ENCODE measurements at regions not wholly inside any gene's neighbourhood (a gene's known extent, or its start where the extent isn't known, plus 50 kb on each side); places are given as distances from the start of the nearest gene placed in this dataset.

DNA sequence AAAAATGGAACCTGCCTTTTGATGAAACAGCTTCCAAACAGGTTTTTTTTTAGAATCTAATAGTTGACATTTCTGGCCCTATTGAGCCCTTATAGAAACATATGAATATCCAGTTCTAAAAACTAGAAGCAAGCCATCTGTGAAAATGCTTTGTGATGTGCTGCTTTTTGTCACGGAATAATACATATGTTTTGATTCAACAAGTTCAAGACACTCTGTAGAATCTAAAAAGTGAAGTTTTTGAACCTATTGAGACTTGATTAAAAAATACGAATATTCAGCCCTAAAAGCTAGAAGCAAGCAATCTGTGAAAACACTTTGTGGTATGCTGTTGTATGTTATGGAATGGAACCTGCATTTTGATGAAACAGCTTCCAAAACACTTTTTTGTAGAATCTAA is 106.7 kb upstream of the VPREB1 start:
- Histone ChIP-seq H3K27me3 (ENCODE audit: control insufficient read depth in 1 of 2, insufficient read depth in 2 of 2, low read length in 2 of 2) (peaks cover 5 to 17% of the 10 kb centered on the region in 2 donors), H3K4me3 (ENCODE audit: low read depth in 1 of 2, low read length in 2 of 2) (no peak overlapping the region), H3K9me3 (ENCODE audit: control insufficient read depth in 1 of 2, low read length in 2 of 2) (no peaks in the 10 kb centered on the region), H3K9ac (ENCODE audit: low read depth in 1 of 2, low read length in 2 of 2) (no peak overlapping the region), H3K36me3 (ENCODE audit: control insufficient read depth in 1 of 2, insufficient read depth in 2 of 2, low read length in 2 of 2) (no peaks in the 10 kb centered on the region), H3K27ac (ENCODE audit: low read depth, low read length) (no peak overlapping the region), H3K4me1 (ENCODE audit: control insufficient read depth in 1 of 2, insufficient read depth in 2 of 2, low read length in 2 of 2) (no peaks in the 10 kb centered on the region)

DNA sequence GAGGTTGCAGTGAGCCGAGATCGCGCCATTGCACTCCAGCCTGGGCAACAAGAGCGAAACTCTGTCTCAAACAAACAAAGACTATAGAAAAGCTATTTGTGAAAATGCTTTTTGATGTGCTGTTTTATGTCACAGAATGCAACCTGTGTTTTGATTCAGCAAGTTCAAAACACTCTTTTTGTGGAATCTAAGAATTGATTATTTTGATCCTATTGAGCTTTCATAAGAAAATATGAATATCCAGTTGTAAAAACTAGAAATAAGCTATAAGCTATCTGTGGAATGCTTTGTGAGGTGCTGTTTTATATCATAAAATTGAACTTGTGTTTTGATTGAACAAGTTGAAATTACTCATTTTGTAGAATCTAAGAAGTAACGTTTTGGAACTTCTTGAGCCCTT is 110.7 kb upstream of the VPREB1 start:
- peaks cover 0 to 3% of the 10 kb centered on the region in 2 donors for H3K27me3 ChIP-seq (ENCODE audit: control insufficient read depth in 1 of 2, insufficient read depth in 2 of 2, low read length in 2 of 2)
- H3K4me1 ChIP-seq (ENCODE audit: control insufficient read depth in 1 of 2, insufficient read depth in 2 of 2, low read length in 2 of 2): no peaks in the 10 kb centered on the region
- no peak overlapping the region for H3K27ac ChIP-seq (ENCODE audit: low read depth, low read length)
- no peak overlapping the region for H3K9ac ChIP-seq (ENCODE audit: low read depth in 1 of 2, low read length in 2 of 2)
- H3K36me3 ChIP-seq (ENCODE audit: control insufficient read depth in 1 of 2, insufficient read depth in 2 of 2, low read length in 2 of 2): no peaks in the 10 kb centered on the region
- no peaks in the 10 kb centered on the region for H3K9me3 ChIP-seq (ENCODE audit: control insufficient read depth in 1 of 2, low read length in 2 of 2)
- no peak overlapping the region for H3K4me3 ChIP-seq (ENCODE audit: low read depth in 1 of 2, low read length in 2 of 2)

DNA sequence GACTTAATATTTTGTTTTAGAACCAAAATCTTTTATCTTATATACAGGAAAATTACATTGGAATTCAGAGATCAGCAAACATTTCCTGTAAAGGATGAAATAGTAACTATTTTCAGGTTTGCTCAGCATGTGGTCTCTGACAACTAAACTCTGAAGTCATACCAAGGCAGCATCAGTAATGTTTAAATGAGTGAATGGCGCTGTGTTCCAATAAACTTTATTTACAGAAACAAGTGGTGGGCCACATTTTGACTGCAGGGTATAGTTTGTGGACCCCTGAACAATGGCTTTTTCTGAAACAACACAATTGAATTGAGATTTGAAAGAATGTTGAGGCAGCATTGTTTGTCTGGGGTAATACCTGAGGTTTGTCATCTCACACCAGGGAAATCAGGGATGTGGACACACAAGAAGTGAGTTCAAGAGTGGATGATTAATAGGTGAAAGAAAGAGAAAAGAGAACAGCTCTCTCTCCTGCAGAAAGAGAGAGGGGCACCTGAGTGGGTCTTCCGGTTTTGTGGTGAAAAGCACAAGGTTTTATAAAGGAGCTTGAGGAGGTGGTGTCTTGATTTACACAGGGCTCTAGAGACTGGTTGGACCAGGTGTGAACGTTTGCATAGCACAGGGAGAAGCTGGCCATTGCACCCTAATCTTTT is 113.5 kb upstream of the VPREB1 start:
- Histone ChIP-seq H3K27me3 (ENCODE audit: control insufficient read depth in 1 of 2, insufficient read depth in 2 of 2, low read length in 2 of 2) (peaks cover 0 to 3% of the 10 kb centered on the region in 2 donors), H3K9ac (ENCODE audit: low read depth in 1 of 2, low read length in 2 of 2) (no peak overlapping the region), H3K9me3 (ENCODE audit: control insufficient read depth in 1 of 2, low read length in 2 of 2) (no peaks in the 10 kb centered on the region), H3K27ac (ENCODE audit: low read depth, low read length) (no peak overlapping the region), H3K4me3 (ENCODE audit: low read depth in 1 of 2, low read length in 2 of 2) (no peak overlapping the region), H3K36me3 (ENCODE audit: control insufficient read depth in 1 of 2, insufficient read depth in 2 of 2, low read length in 2 of 2) (no peaks in the 10 kb centered on the region), H3K4me1 (ENCODE audit: control insufficient read depth in 1 of 2, insufficient read depth in 2 of 2, low read length in 2 of 2) (no peaks in the 10 kb centered on the region)

DNA sequence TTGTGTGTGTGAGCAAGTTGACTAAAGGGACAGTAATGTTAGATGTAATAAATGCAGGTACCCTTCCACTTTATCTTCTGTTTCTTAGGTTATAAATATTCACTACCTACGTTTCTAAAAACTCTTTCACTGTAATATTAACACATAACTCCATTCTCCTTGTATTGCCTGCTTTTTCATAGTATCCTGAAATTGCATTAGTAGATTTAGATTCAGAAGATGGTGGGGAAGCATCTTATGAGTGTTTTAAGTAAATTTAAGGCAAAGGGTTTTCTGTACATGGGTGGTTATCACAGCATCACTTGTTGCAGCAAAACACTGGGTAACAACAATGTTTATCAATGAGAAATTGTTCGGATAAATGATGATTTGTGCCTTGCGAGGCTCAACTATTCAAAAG is 115.2 kb upstream of the VPREB1 start:
- H3K36me3 ChIP-seq (ENCODE audit: control insufficient read depth in 1 of 2, insufficient read depth in 2 of 2, low read length in 2 of 2): no peaks in the 10 kb centered on the region
- H3K27ac ChIP-seq (ENCODE audit: low read depth, low read length): no peak overlapping the region
- H3K9me3 ChIP-seq (ENCODE audit: control insufficient read depth in 1 of 2, low read length in 2 of 2): no peaks in the 10 kb centered on the region
- H3K27me3 ChIP-seq (ENCODE audit: control insufficient read depth in 1 of 2, insufficient read depth in 2 of 2, low read length in 2 of 2): peaks cover 0 to 3% of the 10 kb centered on the region in 2 donors
- H3K4me1 ChIP-seq (ENCODE audit: control insufficient read depth in 1 of 2, insufficient read depth in 2 of 2, low read length in 2 of 2): no peaks in the 10 kb centered on the region
- H3K4me3 ChIP-seq (ENCODE audit: low read depth in 1 of 2, low read length in 2 of 2): no peak overlapping the region
- no peak overlapping the region for H3K9ac ChIP-seq (ENCODE audit: low read depth in 1 of 2, low read length in 2 of 2)

DNA sequence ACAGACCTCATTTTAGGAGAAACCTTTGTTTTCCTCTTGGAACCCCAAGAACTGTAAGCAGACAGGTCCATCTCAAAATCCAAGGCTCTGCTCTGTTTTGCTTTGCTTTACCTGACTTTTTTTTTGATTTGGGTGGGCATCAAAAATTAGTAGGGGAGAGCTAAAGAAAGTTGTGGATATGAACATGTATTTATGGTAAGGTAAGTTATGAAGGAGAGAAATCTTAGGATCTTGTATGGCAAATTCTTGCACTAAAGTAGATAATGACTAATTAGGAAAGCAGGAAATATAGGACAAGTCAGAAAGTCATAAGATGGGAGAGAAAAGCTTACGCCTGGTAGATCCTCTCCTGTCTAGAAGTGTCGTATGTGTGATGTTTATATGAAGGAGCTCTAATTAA is 116.1 kb upstream of the VPREB1 start:
- H3K4me3 ChIP-seq (ENCODE audit: low read depth in 1 of 2, low read length in 2 of 2): no peak overlapping the region
- no peaks in the 10 kb centered on the region for H3K4me1 ChIP-seq (ENCODE audit: control insufficient read depth in 1 of 2, insufficient read depth in 2 of 2, low read length in 2 of 2)
- no peaks in the 10 kb centered on the region for H3K36me3 ChIP-seq (ENCODE audit: control insufficient read depth in 1 of 2, insufficient read depth in 2 of 2, low read length in 2 of 2)
- peaks cover 0 to 3% of the 10 kb centered on the region in 2 donors for H3K27me3 ChIP-seq (ENCODE audit: control insufficient read depth in 1 of 2, insufficient read depth in 2 of 2, low read length in 2 of 2)
- no peaks in the 10 kb centered on the region for H3K9me3 ChIP-seq (ENCODE audit: control insufficient read depth in 1 of 2, low read length in 2 of 2)
- no peak overlapping the region for H3K9ac ChIP-seq (ENCODE audit: low read depth in 1 of 2, low read length in 2 of 2)
- no peak overlapping the region for H3K27ac ChIP-seq (ENCODE audit: low read depth, low read length)

DNA sequence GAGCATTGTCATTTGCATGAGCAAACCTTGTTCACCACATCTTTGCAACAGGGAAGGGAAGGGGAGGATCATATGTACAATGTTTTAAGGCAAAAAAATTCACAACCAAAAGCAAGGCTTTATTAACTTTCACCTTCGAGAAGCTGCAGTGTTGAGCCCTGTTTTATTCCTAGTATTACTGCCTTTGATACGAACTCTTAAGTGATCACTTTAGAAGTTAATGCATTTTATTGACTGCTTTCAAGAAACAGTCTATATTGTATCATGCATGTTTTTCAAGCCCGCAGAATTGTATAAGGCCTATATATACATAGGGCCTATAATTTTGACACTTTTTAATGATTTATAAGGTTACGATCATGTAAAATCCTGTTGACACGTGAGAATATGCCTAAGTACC is 117.5 kb upstream of the VPREB1 start:
- Histone ChIP-seq H3K27ac (ENCODE audit: low read depth, low read length) (no peak overlapping the region), H3K27me3 (ENCODE audit: control insufficient read depth in 1 of 2, insufficient read depth in 2 of 2, low read length in 2 of 2) (no peaks in the 10 kb centered on the region), H3K9ac (ENCODE audit: low read depth in 1 of 2, low read length in 2 of 2) (no peak overlapping the region), H3K4me3 (ENCODE audit: low read depth in 1 of 2, low read length in 2 of 2) (no peak overlapping the region), H3K9me3 (ENCODE audit: control insufficient read depth in 1 of 2, low read length in 2 of 2) (no peaks in the 10 kb centered on the region), H3K4me1 (ENCODE audit: control insufficient read depth in 1 of 2, insufficient read depth in 2 of 2, low read length in 2 of 2) (no peaks in the 10 kb centered on the region), H3K36me3 (ENCODE audit: control insufficient read depth in 1 of 2, insufficient read depth in 2 of 2, low read length in 2 of 2) (no peaks in the 10 kb centered on the region)

DNA sequence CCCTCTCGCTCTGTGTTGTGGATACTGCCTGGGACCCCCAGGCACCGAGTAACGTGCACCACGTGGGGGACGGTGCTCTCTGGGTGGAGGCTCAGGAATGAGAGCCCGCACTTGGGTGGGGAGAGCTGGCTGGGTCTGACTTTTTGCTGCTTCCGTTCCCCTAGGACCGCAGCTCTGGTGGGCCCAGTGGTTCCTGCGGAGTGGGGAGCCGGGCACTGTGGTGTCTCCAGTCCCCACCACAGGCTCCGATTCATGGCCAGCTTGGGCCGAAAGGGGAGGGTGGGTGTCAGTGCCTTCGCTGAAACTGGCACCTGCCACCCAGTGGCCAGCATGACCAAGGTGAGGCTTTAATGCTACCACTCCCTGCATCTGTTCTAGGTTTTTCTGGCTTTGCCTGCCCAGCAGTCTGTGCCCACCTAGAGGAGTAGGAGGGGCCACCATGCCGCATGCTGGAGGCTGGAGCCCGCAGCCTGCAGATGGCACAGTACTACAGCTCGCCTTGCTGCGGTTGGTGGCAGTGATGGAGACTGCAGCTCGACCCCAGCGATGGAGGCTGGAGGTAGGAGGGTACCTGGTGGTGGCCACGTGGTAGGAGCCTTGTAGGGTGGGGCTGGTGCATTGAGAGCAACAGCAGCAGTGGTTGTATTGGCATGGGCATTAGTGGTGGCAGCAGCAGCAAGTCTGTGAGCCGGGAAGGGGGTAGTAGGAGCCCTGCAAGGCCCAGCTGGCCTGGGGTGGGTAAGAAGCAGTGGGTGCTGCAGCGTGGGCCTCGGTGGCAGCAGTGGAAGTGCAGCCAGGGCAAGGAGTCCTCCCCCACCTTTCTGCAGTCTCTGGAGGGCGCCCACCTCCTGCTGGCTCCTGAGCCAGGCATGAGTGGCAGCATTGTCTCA is 118.8 kb upstream of the VPREB1 start:
- H3K9me3 ChIP-seq (ENCODE audit: control insufficient read depth in 1 of 2, low read length in 2 of 2): no peaks in the 10 kb centered on the region
- no peaks in the 10 kb centered on the region for H3K36me3 ChIP-seq (ENCODE audit: control insufficient read depth in 1 of 2, insufficient read depth in 2 of 2, low read length in 2 of 2)
- H3K4me3 ChIP-seq (ENCODE audit: low read depth in 1 of 2, low read length in 2 of 2): no peak overlapping the region
- H3K27me3 ChIP-seq (ENCODE audit: control insufficient read depth in 1 of 2, insufficient read depth in 2 of 2, low read length in 2 of 2): no peaks in the 10 kb centered on the region
- H3K27ac ChIP-seq (ENCODE audit: low read depth, low read length): no peak overlapping the region
- no peak overlapping the region for H3K9ac ChIP-seq (ENCODE audit: low read depth in 1 of 2, low read length in 2 of 2)
- H3K4me1 ChIP-seq (ENCODE audit: control insufficient read depth in 1 of 2, insufficient read depth in 2 of 2, low read length in 2 of 2): no peaks in the 10 kb centered on the region

DNA sequence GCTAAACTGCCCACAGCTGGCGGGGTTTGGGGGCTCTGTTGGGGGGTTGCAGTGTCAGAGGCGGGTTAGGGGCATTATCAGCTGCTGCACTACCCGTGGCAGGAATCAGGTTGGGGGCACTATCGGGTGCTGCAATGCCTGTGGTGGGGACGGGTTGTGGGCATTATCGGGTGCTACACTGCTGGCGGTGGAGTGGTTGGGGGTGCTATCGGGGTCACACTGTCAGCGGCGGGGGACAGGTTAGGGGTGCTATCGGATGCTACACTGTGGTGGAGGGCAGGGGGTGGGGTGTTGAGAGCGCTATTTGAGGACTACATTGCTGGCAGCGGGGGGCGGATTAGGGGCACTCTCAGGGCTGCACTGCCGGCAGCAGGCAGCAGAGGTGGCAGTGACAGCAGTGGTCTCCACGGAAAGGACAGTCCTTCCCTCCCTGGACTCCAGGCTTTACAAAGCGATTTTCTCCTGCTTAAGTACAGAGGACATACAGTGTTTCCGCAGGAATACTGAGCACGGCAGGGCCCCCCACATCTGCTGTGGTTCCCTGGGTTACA is 119.5 kb upstream of the VPREB1 start:
- H3K9me3 ChIP-seq (ENCODE audit: control insufficient read depth in 1 of 2, low read length in 2 of 2): no peaks in the 10 kb centered on the region
- no peaks in the 10 kb centered on the region for H3K27me3 ChIP-seq (ENCODE audit: control insufficient read depth in 1 of 2, insufficient read depth in 2 of 2, low read length in 2 of 2)
- H3K4me3 ChIP-seq (ENCODE audit: low read depth in 1 of 2, low read length in 2 of 2): no peak overlapping the region
- no peak overlapping the region for H3K9ac ChIP-seq (ENCODE audit: low read depth in 1 of 2, low read length in 2 of 2)
- H3K36me3 ChIP-seq (ENCODE audit: control insufficient read depth in 1 of 2, insufficient read depth in 2 of 2, low read length in 2 of 2): no peaks in the 10 kb centered on the region
- H3K27ac ChIP-seq (ENCODE audit: low read depth, low read length): no peak overlapping the region
- H3K4me1 ChIP-seq (ENCODE audit: control insufficient read depth in 1 of 2, insufficient read depth in 2 of 2, low read length in 2 of 2): no peaks in the 10 kb centered on the region

DNA sequence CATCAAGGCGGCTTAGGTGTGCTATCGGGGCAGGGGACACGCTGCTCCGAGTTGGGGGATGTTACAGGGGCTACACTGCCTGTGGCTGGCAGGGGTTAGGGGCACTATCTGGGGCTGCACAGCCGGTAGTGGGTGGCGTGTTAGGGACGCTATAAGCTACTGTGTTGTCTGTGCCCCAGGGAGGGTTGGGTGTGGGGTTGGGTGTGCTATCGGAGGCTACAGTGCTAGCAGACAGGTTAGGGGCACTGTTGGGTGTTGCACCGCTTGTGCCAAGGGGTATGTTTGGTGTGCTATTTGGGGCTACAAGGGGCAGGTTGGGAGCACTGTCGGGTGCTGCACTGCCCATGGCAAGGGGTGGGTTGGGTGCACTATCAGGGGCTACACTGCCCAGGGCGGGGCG is 120.2 kb upstream of the VPREB1 start:
- H3K9me3 ChIP-seq (ENCODE audit: control insufficient read depth in 1 of 2, low read length in 2 of 2): no peaks in the 10 kb centered on the region
- no peak overlapping the region for H3K27ac ChIP-seq (ENCODE audit: low read depth, low read length)
- H3K9ac ChIP-seq (ENCODE audit: low read depth in 1 of 2, low read length in 2 of 2): no peak overlapping the region
- H3K36me3 ChIP-seq (ENCODE audit: control insufficient read depth in 1 of 2, insufficient read depth in 2 of 2, low read length in 2 of 2): no peaks in the 10 kb centered on the region
- no peaks in the 10 kb centered on the region for H3K27me3 ChIP-seq (ENCODE audit: control insufficient read depth in 1 of 2, insufficient read depth in 2 of 2, low read length in 2 of 2)
- no peak overlapping the region for H3K4me3 ChIP-seq (ENCODE audit: low read depth in 1 of 2, low read length in 2 of 2)
- H3K4me1 ChIP-seq (ENCODE audit: control insufficient read depth in 1 of 2, insufficient read depth in 2 of 2, low read length in 2 of 2): no peaks in the 10 kb centered on the region

DNA sequence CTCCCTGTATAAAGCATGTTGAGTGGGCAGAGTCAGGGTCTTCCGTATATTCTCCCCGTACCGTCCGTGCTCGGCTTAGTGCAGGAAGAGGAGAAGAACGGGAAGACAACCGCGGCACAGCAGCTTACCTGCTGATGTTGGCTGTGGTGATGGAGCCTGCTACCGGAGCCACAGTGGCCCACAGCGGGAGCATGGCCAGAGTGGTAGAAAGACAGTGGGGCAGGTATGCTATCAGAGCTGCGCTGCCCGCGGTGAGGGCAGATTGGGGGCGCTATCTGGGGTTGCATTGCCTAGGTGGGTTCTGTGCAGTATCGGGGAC is 120.7 kb upstream of the VPREB1 start:
- Histone ChIP-seq H3K36me3 (ENCODE audit: control insufficient read depth in 1 of 2, insufficient read depth in 2 of 2, low read length in 2 of 2) (no peaks in the 10 kb centered on the region), H3K27ac (ENCODE audit: low read depth, low read length) (no peak overlapping the region), H3K9ac (ENCODE audit: low read depth in 1 of 2, low read length in 2 of 2) (no peak overlapping the region), H3K27me3 (ENCODE audit: control insufficient read depth in 1 of 2, insufficient read depth in 2 of 2, low read length in 2 of 2) (no peaks in the 10 kb centered on the region), H3K4me3 (ENCODE audit: low read depth in 1 of 2, low read length in 2 of 2) (no peak overlapping the region), H3K4me1 (ENCODE audit: control insufficient read depth in 1 of 2, insufficient read depth in 2 of 2, low read length in 2 of 2) (no peaks in the 10 kb centered on the region), H3K9me3 (ENCODE audit: control insufficient read depth in 1 of 2, low read length in 2 of 2) (no peaks in the 10 kb centered on the region)

All from duodenal mucosa (tissue), 2 donors.